Globus pallidus (tissue), 1 donor: ENCODE measurements at regions not wholly inside any gene's neighbourhood (a gene's known extent, or its start where the extent isn't known, plus 50 kb on each side); places are given as distances from the start of the nearest gene placed in this dataset.

Source experiments
- DNase-seq: peaks from one replicate; pipeline ENCODE4 v3.0.0-alpha.2; 2015; ENCODE audit warnings: low spot score

DNA sequence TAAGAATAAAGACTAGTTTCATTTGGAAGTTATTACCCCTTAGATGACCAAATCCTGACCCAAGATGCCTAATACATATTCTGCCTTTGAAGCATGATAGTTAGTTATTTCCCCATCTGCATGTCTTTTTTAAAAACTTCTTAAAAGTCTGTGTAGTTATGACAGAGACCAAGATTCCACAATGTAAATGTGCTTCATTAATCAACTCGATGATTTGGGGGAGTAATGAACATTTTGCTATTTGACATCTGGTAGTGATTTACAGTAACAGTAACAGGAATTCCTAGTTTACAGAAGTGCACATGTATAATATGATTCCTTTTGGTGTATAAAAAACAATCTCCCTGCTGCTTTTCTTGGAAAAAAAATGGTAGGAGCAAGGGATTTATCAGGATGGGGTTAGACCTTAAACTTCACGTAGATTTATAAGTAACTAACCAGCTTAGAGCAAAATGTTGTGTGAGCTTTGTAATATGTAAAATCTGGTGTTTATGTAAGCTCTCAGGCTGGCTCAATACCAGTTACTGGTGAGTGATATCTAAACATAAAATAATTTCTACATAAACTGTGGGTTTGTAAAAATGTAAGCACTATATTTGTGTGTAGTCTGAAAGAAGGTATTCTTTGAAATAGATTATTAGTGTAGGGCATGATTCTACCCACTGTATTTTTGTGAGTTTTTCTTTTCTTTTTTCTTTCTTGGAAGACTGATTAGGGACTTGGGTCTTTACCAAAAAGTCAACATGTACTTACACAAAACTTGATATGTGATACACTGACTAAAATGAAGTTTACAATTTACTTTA lies 641.6 kb downstream of the EPHA4 start:
- no peak for DNase-seq

- DNase-seq: no peak
Observed at GRCh38 chr2:220931491-220931890, 640.6 kb downstream of the EPHA4 start.

GRCh38 chr2:220932041-220932440 lies 640.1 kb downstream of the EPHA4 start:
- no peak for DNase-seq

DNA sequence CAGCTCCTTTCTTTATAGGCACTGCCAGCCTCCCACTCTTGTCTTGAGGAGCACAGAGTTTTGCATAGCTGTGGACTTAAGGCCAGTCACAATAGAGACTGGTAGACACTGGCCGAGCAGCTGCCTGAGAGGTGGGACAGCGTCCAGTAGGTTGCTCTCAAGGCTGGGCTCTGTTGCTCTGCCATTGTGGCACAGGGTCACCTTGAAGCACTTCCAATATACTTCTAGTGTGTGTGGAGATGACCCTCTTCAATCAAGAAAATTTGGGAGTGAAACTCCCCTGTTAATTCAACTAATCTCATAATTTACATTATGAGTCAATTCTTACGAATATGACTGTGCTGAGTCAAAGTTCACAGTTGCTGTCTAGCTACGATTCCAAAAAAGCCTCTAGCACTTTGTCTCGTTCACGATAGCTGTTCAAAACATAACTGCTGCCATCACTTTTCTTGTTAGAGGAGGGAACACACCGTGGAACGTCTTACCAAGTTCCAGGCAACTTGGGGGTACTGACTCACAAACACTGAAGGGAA lies 636.2 kb downstream of the EPHA4 start:
- DNase-seq: no peak

DNA sequence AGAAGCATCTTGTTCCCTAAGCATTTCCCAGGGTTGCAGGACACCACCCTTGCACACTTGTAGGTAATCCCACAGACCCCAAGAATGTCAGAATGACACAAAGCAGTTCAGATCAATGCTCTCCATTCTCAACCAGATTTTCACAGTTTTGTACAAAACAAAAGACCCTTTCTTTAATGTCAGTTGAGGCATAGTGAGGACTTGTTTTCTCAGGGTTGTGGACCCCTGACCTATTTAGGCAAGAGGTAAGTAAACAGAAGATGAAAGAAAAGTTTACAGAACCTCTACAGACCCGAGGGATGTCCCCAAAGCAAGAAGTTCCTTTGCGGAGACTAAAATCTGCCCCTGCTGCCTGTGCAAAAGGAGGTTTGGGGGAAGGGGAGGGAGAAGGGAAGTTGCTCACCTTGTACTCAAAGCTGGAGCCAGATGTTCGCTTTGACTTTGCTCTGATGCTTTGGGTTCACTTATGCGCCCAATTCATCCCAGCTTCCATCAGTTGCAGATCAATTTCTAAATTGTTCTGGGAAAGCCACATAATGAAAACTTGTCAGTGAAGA lies 635.4 kb downstream of the EPHA4 start:
- no peak for DNase-seq

- no peak for DNase-seq
Observed at GRCh38 chr2:220937245-220937644, 634.9 kb downstream of the EPHA4 start.

GRCh38 chr2:220940646-220941045 lies 631.5 kb downstream of the EPHA4 start:
- DNase-seq: no peak

DNA sequence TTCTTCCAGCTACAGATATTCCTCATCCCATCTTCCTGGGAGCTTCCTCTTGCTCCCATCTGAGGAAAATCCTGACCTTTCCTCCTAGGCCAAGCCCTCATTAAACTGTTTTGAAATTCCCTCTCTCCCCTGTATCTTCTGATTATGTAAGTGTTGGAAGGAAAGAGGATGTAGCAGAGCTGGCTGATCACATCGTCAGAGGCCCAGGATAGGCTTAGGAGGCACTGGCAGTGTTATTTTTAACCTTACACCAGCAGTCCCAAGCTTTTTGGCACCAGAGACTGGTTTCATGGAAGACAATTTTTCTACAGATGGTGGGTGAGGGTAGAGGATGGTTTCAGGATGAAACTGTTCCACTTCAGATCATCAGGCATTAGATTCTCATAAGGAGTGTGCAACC lies 630.4 kb downstream of the EPHA4 start:
- DNase-seq: no peak

GRCh38 chr2:220946552-220946951 lies 625.6 kb downstream of the EPHA4 start:
- no peak for DNase-seq

DNA sequence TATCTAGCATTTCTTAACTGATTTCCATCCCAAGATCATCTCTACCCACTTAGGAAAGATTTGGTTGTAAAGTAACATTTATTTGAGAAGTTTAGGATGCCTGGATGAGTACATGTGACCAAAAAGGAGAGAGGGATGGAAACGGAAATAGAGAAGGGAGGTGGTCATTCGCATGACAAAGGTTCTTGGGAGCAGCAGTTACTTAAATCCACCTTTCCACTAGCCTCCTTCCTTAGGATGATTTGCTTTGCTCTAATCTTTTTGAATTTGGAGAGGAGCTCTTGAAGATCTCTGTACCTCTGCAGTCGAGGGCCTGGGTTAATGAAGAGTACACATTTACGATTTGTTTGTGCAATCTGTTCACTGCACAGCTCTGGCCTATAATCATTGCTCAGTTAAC lies 623.5 kb downstream of the EPHA4 start:
- no peak for DNase-seq

DNA sequence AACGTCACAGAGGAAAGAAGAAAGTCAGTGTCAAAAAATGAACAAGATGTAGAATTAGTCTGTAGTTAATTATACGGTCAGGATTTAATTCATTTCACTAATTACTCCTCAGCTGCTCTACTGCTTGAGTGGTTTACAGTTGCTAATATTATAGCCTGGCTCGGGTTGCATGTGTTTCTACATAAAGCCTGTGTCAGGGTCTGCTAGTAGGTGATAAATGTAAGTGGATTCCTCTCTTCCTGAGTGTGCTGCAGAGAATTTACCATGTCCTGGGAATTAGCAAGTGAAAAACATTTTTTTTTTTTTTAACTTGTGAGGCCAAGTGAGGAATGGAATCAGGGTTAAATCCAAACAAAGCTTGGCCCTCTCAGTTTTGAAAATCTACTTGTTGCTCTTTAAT lies 622.6 kb downstream of the EPHA4 start:
- no peak for DNase-seq

- no peak for DNase-seq
Observed at GRCh38 chr2:220955776-220956175, 616.3 kb downstream of the EPHA4 start.

DNA sequence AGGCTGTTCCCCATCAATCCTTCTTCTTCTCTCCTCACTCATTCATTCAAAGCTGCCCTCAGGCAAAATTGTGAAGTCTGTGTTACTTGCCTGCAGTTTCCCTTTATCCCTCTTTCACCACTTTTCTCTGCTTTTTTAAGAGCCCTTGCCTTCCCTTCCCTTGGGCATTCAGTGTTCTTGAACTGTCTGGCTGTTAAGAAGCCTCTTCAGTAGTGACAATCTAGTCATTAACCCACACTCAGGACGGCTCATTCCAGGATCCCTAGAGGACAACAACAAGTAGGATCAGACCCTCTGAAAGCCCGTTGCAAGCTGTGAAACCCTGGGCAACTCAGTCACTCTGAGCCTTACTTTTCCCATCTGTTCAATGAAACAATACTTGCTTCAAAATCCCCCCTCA lies 615.7 kb downstream of the EPHA4 start:
- DNase-seq: no peak

DNA sequence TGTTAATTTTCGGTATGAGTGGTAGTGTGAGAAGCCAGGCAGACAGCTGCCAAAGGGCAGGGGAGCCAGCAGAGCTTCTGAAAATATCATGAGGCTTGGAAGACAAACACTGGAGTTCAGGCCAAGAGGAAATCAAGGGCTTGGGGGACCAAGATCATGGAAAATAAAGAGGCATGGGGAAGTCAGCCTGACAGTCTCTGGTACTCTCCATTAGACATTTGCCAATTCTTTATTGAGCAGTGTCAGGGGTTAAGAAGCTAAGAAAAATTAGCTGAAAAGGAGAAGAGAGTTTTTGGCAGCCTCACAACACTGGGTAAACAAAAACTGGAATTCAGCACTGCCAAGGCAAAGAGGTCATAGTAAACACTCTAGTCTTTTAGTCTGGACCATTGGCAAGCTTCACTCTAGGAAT lies 612.7 kb downstream of the EPHA4 start:
- DNase-seq: peak; percentile 70

DNA sequence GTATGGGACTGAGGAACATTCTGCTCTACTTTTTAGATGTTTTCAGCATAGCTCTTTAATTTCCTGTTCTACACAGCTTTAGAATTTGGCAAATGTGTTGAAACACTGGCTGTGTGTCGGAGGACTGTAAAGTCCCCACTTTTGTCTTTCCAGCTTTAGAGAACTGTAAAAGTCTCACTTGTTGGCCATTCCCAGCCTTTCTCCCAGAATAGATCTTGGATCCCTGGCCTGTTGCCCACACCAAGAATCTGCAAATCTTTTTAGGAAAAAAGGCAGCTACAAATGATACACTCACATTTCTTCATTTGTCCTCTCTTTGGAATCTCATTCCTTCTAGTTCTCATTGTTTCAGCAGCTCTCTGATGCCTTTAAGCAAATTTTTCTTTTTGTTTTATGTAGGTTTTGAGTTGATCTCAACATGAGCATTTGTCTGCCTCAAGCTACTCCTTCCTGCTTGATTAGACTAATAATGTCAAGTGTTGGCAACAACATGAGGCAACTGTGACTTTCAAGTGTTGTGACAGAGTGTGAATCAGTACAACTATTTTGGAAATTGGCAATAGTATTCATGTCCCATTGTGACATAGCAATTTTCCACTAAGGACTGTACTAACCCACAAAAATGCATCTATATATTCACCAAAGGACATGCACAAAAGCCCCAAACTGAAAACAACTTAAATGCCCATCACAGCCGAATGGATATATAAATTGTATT lies 610.8 kb downstream of the EPHA4 start:
- DNase-seq: no peak

DNA sequence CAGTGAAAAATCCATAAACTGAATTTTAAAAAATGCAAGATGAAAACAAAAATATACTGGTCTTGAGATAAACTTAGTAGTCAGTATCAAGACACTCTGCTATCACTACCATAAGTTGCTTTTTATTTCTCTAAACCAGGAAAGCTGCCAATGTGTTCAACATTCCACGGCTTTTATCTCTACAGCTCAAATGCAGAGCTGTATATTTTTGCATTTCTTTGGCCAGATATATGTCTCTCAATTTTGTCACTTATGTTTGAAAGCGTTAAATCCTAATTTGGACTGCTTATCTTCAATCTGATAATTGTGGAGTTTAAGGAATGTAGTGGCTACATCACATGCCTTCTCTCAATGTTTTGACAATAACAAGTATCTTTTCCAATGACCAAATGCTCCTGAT lies 609.5 kb downstream of the EPHA4 start:
- no peak for DNase-seq

GRCh38 chr2:220963076-220963475 lies 609.0 kb downstream of the EPHA4 start:
- DNase-seq: no peak

DNA sequence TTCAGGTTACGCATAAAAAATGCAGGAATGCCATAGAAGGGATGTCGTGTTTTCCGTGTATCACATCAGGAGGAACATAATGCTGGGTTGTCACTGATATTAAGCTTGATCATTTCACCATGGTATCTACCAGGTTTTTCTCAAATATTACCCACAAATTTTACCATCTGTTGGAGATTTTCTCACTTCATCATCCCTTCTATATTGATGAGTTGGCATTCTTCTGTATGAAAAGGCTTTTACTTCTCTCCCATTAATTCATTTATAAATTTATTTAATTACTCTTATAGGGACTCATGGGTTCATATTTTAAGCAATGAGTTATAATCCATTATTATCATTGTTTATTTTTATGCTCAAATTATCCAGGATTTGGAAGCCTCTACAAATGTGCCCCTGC lies 608.2 kb downstream of the EPHA4 start:
- DNase-seq: no peak

GRCh38 chr2:220966636-220967035 lies 605.5 kb downstream of the EPHA4 start:
- DNase-seq: no peak

DNA sequence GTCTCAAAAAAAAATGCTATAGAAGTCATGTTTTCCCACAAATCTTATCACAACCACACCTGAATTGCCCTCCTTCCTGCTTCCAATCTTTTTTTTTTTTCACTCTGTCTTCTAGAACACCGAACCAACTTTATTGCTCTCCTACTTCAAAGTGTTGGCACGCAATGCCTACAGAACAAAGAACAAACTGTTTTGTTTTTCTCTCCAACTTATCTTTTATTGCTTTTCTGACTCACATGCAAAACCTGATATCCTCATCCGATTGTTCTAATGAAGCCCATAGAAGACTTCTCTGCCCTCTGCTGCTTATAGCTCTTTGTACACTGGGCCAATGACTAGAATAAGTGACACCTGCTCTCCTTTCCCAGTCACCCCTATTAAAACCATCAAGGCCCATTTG lies 602.8 kb downstream of the EPHA4 start:
- no peak for DNase-seq

DNA sequence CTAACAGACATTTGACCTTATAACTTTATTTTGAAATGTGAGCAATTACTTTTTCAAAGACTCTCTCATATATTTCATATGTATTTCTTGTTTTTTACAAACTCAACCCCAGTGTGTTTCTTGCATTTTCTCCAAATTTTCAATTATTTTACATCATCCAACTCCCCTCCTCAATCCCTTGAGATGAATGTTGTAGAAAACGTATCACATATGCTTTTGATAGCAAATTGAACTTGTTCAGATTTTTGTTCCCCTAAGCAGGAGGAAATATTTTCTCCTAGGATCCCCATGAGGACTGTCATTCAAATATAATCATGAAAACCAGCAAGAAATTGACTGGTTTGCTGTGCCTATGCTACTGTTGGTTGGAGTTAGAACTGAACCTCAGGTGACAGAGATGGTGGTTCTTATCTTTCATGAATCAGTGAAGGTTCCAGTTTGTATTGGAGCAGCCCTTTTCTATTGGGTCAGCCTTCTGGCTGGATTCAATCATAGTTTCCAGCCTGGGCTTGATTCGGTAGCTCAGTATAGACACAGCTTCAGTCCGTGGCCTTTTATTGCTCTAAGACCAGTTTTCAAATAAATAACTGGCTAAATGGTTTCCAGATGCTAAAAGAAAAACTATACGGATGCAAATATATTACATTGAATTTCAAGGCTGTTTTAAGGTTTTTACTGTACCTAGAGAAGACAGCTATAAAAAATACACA lies 591.0 kb downstream of the EPHA4 start:
- DNase-seq: no peak

- DNase-seq: no peak
Observed at GRCh38 chr2:220981926-220982325, 590.2 kb downstream of the EPHA4 start.
